GM08714 (cell line): ENCODE measurements at regions not wholly inside any gene's neighbourhood (a gene's known extent, or its start where the extent isn't known, plus 50 kb on each side); places are given as distances from the start of the nearest gene placed in this dataset.

Source experiments
- H3K4me3 ChIP-seq: fragments of 200-500 bp; sonication (Bioruptor generic); 2 replicates; pipeline ENCODE4 v1.5.1; 2014; ENCODE audit warnings: mild to moderate bottlenecking, low read length, inconsistent platforms
- ZNF274 ChIP-seq: IDR thresholded peaks from 2 replicates; pipeline ENCODE4 v1.6.1; 2012; ENCODE audit warnings: mild to moderate bottlenecking, low read depth, low read length

DNA sequence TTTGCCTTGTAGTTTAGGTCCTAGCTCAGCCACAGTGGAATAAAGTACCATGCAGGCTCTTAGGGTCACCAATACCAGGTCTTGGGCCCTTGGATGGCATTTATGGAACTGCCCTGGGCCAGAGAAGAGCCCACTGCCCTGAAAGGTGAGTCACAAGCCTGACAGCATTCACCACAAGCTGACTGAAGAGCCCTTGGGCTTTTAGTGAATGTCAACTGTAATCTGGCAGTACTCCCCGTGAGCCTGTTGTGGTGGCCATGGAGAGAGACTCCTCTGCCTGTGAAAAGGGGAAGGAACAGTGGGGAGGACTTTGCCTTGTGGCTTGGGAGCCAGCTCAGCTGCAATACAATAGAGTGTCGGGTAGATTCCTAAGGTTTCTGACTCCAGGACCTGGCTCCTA is 1389.7 kb downstream of the DSC3 start:
- no peak overlapping the region for H3K4me3 ChIP-seq
- TF ChIP-seq ZNF274, result no peak

DNA sequence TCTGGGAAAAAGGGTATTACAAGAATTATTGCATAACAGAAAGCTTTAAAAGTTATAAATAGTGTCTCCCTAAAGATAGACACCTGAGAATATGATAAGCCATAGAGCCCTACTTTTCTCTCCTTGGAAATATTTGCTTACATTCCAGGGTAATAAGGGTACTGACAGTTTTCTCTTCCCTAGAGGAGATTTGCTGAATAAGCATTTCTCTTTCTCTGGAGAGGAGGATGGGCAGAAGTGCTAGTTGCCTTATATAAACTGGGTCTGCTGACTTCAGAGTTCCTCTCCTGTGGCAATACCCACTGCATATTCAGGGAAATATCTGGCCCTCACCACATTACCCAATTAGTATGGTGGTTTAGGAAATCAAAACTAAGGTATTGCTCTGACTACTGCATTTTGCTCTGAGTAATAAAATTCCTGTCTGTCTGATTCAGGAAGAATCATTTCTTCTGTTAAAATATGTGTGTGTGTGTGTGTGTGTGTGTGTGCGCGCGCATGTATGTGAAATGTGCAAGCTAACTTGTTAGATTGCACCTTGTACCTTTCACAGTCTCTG is 1391.3 kb downstream of the DSC3 start:
- no peak overlapping the region for H3K4me3 ChIP-seq
- no peak for TF ChIP-seq ZNF274

DNA sequence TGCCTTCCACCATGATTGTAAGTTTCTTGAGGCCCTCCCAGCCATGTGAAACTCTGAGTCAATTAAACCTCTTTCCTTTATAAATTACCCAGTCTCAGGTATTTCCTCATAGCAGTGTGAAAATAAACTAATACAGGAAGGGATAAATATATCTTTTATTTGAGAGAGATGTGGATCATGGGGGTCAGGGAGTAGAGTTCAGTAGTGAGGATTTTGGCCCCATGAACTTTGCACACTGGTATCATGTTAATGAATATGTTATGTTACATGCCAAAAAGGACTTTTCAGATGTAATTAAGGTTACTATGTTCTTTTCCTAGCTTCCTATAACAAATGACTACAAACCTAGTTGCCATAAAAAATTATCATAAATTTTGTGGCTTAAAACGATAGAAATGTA is 1393.7 kb downstream of the DSC3 start:
- H3K4me3 ChIP-seq, result no peak overlapping the region

DNA sequence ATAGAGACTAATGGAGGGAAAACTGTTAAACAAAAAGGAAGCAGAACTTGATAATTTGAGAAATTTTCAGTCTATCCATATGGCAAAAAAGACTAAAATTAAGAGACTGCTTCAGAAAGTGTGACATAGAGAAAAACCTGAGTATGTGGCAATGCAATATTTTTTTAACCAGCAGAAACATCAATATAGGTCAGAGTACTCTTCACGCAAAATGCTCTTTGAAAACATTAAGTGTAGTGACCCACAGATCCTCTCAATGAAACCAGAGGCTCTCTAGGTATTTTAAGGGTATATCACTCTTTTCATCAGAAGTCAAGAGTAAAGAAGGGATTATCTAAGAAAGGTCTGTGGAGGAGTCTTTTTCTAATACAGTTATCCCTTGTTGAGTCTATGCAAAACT is 1394.8 kb downstream of the DSC3 start:
- no peak overlapping the region for H3K4me3 ChIP-seq
- no peak for TF ChIP-seq ZNF274

More for the DNA sequence above, 1393.7 kb downstream of the DSC3 start:
- TF ChIP-seq ZNF274, result no peak

DNA sequence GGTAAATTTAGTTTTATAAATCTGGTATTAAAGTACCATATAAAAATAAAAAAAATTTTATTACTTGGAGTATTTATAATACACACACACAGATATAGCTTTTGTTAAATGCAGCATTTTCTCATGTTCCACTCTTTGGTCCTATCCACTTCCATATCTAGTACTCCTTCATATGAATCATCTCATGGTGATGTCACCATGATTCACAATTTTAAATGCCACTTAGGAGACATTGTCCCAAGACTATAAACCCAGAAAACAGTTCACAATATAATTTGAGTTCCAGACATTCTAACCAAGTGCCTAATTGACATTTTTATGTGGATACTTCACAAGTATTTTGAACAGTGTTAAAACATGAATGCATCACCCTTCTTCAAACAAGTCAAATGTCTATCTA is 1398.3 kb downstream of the DSC3 start:
- no peak overlapping the region for H3K4me3 ChIP-seq
- no peak for TF ChIP-seq ZNF274

DNA sequence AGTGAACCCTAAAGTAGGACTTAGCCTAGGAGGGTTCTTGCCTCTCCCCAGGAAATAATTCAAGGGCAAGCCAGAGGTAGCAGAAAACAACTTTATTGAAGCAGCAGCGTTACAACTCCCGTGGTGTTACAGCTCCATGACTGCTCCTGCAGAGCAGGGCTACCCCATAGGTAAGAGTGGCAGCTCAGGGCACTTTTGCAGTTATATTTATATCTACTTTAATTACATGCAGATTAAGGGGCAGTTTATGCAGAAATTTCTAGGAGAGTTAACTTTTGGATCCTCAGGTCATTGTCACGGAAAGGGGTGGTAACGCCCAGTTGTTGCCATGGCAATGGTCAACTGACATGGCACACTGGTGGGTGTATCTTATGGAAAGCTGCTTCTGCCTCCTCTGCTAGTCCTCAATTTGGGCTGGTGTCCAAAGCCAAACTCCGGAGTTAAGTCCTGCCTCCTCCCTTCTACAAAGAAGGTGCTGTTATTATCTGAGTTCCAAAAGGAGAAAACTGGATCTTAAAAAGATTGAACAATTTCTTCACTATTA is 1413.0 kb downstream of the DSC3 start:
- H3K4me3 ChIP-seq, result no peak overlapping the region
- no peak for TF ChIP-seq ZNF274

DNA sequence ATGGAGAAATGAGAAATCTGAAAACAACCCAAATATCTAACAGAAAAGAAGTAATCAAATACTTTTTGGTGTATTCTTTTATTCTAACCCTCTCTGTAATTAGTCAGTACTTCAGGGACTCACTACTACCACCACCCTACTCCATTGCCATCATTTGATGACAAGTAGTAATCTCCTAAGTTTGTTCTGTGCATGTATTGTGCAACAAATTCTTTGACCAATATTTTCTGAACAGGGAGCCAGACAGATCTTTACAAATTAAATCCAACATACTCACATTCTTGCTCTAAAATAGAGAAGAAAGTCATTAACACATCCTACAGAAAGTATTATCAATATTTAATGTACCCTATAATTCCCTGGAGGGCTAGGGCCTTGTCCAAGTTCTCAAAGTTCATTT is 1416.4 kb downstream of the DSC3 start:
- TF ChIP-seq ZNF274, result no peak
- H3K4me3 ChIP-seq, result no peak overlapping the region

DNA sequence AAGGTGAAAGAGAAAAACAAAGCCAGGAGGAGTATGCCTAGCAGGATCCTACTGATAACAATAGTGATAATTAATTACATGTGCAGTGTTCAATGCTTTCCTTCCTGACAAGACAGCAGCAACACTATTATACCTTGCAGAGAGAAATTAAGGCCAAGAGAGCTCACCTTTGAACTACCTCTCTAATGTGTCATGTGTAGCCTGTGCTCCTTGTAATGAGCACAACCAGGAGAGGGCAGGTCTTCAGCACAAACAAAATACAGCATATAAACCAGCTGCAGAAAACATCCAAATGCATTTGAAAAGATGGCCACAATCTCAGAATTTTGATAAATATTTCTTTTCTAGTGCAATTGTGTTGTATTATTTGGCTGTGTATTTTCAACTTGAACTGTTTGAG is 1425.7 kb downstream of the DSC3 start:
- H3K4me3 ChIP-seq, result no peak overlapping the region
- no peak for TF ChIP-seq ZNF274

DNA sequence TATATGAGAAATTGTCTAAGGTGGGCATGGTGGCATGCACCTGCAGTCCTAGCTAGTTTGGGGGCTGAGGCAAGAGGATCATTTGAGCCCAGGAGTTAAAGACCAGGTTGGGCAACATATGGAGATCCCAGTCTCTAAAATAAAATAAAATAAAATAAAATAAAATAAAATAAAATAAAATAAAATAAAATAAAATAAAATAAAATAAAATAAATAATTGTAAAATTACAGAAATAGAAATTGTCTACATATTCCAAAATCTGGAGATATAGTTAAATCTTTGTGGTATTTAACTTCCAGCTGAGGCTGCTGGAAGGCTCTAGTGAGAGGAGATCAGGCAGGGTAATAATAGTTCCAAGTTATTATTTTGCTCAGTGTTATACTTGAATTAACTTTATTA is 1432.1 kb upstream of the CDH2 start:
- no peak overlapping the region for H3K4me3 ChIP-seq
- no peak for TF ChIP-seq ZNF274

DNA sequence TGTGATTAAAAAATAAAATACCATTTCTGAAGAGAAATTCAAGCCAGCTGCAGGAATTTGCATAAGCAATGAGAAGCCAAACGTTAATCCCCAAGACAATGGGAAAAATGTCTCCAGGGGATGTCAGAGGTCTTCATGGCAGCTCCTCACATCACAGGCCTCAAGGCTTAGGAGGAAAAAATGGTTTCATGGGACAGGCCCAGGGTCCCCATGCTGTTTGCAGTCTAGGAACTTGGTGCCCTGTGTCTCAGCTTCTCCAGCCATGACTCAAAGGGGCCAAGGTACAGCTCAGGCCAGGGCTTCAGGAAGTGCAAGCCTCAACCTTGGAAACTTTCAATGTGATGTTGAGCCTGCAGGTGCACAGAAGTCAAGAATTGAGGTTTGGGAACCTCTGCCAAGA is 1428.4 kb upstream of the CDH2 start:
- no peak overlapping the region for H3K4me3 ChIP-seq
- TF ChIP-seq ZNF274, result no peak

DNA sequence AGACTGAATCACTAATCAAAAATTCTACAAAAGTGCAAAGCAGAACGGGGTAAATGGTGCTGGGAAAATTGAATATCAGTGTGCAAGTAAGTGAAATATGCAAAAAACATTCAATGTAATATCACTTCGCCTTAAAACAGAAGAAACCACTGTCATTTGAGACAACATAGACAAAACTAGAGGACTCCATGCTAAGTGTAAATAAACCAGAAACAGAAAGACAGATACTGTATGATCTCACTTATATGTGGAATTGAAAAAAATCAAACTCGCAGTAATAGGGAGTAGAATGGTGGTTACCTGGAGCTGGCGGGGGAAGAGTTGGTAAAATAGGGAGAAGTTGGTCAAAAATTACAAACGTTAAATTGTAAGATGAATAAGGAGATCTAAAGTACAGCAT is 1420.0 kb upstream of the CDH2 start:
- TF ChIP-seq ZNF274, result no peak
- no peak overlapping the region for H3K4me3 ChIP-seq

DNA sequence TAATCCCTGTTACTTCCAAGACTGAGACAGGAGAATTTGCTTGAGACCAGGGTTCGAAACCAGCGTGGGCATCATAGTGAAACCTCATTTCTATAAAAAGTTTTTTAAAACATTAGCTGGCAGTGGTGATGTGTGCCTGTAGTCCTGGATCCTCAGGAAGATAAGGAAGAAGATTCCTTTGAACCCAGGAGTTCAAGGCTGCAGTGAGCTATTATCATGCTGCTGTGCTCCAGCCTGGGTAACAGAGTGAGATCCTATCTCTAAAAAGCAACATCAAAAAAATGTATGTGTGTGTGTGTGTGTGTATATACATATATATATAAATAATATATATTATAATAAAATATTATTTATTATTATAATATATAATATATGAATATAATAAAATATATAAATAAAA is 1417.6 kb upstream of the CDH2 start:
- H3K4me3 ChIP-seq, result no peak overlapping the region

DNA sequence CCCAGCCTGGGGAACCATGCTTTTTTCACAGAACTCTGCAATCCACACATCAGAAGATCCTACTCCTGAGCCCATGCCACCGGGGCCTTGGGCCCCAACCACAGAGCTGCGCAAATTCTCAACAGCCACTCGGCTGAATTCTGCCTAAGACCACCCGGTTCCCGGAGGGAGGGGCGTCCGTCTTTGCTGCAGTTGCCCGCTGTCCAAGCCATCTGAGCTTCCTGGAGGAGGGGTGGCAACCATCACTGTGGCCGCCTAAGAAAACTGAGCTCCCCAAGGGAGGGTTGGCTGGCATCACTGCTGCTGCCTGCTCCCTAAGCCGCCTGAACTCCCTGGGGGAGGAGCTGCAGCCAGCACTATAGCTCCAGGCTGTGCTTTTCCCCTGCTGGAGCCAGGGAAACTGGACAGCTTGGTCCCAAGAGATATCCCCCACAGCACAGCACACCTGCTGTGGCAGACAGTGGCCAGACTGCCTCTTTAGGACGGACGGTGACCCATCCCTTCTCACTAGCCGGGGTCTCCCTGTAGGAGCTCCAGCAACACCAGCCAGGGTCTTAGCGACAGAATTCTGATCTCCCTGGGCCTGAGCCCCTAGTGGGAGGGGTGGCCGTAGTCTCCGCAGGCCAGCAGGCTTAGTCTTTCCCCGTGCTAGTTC is 1411.6 kb upstream of the CDH2 start:
- H3K4me3 ChIP-seq, result no peak overlapping the region
- no peak for TF ChIP-seq ZNF274

More for the DNA sequence above, 1417.6 kb upstream of the CDH2 start:
- TF ChIP-seq ZNF274, result no peak

DNA sequence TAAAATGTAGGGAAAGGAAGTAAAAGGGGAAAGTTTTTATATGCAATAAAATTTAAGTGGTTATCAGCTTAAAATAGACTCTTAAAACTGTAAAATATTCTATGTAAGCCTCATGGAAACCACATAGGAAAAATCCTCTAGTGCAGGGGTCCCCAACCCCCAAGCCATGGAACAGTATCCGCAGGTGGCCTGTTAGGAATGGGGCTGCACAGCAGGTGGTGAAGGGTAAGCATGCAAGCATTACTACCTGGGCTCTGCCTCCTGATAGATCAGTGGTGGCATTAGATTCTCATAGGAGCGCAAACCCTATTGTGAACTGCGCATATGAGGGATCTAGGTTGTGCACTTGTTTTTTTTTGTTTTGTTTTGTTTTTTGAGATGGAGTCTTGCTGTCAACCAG is 1409.3 kb upstream of the CDH2 start:
- no peak for TF ChIP-seq ZNF274
- H3K4me3 ChIP-seq, result no peak overlapping the region

DNA sequence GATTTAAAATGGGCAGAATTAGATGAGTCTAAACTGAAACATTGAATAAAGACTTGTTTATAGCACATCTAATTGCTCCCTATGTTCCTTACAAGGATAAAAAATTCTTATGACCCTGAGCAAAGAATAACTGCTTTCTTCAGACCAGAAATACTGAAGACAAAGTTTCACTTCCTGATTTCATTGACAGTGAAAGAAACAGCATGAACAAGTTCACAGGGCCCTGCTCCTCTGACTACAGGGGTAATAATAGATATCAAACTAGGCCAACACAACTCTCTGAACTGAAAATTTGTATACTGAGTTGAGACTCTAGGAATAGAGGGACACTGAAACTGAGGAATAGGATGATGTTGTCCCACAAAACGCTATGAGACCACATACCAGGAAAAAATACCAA is 1383.3 kb upstream of the CDH2 start:
- no peak overlapping the region for H3K4me3 ChIP-seq
- TF ChIP-seq ZNF274, result no peak

DNA sequence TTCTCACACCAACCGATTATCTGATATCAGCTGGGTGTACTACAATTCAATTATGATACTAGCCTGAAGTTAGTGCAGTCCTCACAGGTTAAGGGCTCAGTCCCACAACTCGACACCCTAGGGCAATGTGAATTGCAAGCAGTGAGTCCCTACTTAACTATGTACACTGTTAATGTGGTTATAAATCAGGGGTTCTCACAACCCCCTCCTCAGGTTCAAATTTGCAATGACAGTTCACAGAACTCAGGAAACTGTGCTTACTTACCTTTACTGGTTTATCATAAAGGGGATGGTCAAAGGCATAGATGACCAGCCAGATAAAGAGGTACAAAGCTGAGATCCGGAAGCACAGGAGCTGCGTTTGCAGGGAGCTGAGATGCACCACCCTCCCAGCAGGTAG is 1379.1 kb upstream of the CDH2 start:
- no peak for TF ChIP-seq ZNF274
- no peak overlapping the region for H3K4me3 ChIP-seq

DNA sequence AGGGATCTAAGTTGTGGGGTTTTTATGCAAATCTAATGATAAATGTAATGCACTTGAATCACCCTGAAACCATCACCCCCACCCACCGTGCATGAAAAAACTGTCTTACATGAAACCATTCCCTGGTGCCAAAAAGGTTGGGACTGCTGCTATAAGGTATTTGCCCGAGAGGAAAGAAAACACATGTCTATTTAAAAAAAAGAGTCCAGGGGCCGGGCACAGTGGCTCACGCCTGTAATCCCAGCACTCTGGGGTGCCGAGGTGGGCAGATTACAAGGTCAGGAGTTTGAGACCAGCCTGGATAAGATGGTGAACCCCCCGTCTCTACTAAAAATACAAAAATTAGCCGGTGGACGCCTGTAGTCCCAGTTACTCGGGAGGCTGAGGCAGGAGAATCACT is 1372.8 kb upstream of the CDH2 start:
- TF ChIP-seq ZNF274, result no peak
- no peak overlapping the region for H3K4me3 ChIP-seq
